Adrenal gland (tissue), 5 donors: ENCODE measurements at regions not wholly inside any gene's neighbourhood (a gene's known extent, or its start where the extent isn't known, plus 50 kb on each side); places are given as distances from the start of the nearest gene placed in this dataset.

ENCODE experiments used
- POLR2A ChIP-seq, 2 donors: fragments of 450-650 bp; IDR thresholded peaks; one replicate each; pipeline ENCODE4 v1.6.1; 2017; ENCODE audit warnings: antibody characterized with exemption in 2 of 2, mild to moderate bottlenecking in 2 of 2, moderate library complexity in 1 of 2
- TF ChIP-seq, protein P1 (sequence below), 6 experiments: fragments of 450-650 bp in 4 of 6; fragments of 200-600 bp in 2 of 6; sonication (generic) in 1 of 6; IDR thresholded peaks; 1 replicate in 5 of 6; 2 replicates in 1 of 6; pipeline versions ENCODE4 v1.5.1 to v1.8.0; 2016 to 2021; ENCODE audit warnings: antibody characterized with exemption in 6 of 6, mild to moderate bottlenecking in 2 of 6, moderate library complexity in 1 of 6
- donor health status: DM: no; HTN: no; CAD: no.

DNA sequence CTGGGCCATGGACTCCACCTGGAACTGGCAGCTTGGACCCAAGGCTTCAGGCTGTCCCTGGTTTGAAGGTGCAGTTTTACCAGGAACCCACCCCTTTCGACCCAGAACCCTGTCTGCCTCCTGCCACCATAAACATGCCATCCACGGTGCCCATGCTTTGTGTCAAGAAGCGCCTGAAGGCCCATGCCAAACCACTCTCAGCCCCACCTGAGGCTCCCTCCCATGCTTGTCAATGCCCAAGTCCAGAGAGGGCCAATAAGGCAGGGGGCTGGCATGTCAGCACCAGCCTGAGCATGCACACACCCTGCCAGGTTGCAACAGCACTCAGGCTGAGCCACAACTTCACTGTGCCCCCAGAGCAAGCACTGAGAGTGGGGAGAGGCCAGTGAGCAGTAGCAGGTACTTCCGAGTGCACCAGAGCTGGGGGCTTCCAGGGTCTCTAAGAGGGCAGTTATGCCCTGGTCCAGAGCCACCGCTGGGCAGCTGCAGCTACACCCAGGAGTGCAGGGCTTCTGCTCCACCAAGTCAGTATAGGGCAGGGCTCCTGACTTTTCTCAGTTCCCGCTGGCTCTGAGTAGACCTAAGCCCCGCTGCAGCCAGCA lies 1256.0 kb downstream of the AMY1C start:
- TF ChIP-seq POLR2A (IDR thresholded peaks at IDR 0.05): no peak
- TF ChIP-seq, protein P1, sequence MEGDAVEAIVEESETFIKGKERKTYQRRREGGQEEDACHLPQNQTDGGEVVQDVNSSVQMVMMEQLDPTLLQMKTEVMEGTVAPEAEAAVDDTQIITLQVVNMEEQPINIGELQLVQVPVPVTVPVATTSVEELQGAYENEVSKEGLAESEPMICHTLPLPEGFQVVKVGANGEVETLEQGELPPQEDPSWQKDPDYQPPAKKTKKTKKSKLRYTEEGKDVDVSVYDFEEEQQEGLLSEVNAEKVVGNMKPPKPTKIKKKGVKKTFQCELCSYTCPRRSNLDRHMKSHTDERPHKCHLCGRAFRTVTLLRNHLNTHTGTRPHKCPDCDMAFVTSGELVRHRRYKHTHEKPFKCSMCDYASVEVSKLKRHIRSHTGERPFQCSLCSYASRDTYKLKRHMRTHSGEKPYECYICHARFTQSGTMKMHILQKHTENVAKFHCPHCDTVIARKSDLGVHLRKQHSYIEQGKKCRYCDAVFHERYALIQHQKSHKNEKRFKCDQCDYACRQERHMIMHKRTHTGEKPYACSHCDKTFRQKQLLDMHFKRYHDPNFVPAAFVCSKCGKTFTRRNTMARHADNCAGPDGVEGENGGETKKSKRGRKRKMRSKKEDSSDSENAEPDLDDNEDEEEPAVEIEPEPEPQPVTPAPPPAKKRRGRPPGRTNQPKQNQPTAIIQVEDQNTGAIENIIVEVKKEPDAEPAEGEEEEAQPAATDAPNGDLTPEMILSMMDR (IDR thresholded peaks at IDR 0.05): no peak
